Right lobe of liver (tissue), 4 donors: ENCODE measurements at regions not wholly inside any gene's neighbourhood (a gene's known extent, or its start where the extent isn't known, plus 50 kb on each side); places are given as distances from the start of the nearest gene placed in this dataset.

ENCODE experiments used
- CTCF ChIP-seq, 4 donors: fragments of 200-600 bp in 3 of 4; fragments of 450-650 bp in 1 of 4; IDR thresholded peaks; one replicate each; pipeline versions ENCODE4 v1.5.1 to v1.8.0; 2016 to 2022; ENCODE audit warnings: antibody characterized with exemption in 4 of 4, mild to moderate bottlenecking in 2 of 4
- POLR2A ChIP-seq: fragments of 450-650 bp; IDR thresholded peaks from one replicate; pipeline ENCODE4 v1.6.1; 2017; ENCODE audit warnings: antibody characterized with exemption, mild to moderate bottlenecking
- donor health status: DM: no; HTN: no; CAD: no.
- donor health status: DM: no; HTN: no; CAD: no.
- donor health status: DM: no; HTN: yes; CAD: no.

GRCh38 chr16:51868631-51869030 lies 678.3 kb downstream of the TOX3 start:
- TF ChIP-seq CTCF (IDR thresholded peaks at IDR 0.05) (no peak), POLR2A (no peak)
